Gastroesophageal sphincter (tissue), 4 donors: ENCODE measurements at regions not wholly inside any gene's neighbourhood (a gene's known extent, or its start where the extent isn't known, plus 50 kb on each side); places are given as distances from the start of the nearest gene placed in this dataset.

ENCODE experiments used
- ATAC-seq: fragments of 150-250 bp; one replicate; pipeline ENCODE4 v1.9.1; 2016; ENCODE audit warnings: mild to moderate bottlenecking, moderate library complexity
- H3K27ac ChIP-seq, 4 donors: fragments of 200-600 bp; sonication (generic) in 3 of 4; 1 replicate in 3 of 4; 2 replicates in 1 of 4; pipeline ENCODE4 v1.5.1; 2016 to 2019
- H3K27me3 ChIP-seq: fragments of 200-600 bp; sonication (generic); one replicate; pipeline ENCODE4 v1.5.1; 2019
- H3K36me3 ChIP-seq, 2 donors: fragments of 200-600 bp; sonication (generic); one replicate each; pipeline ENCODE4 v1.5.1; 2019; ENCODE audit warnings: control low read depth in 1 of 2
- H3K4me1 ChIP-seq, 3 donors: fragments of 200-600 bp; sonication (generic); 1 replicate in 2 of 3; 2 replicates in 1 of 3; pipeline ENCODE4 v1.5.1; 2016 to 2019; ENCODE audit warnings: control low read depth in 2 of 3
- H3K4me3 ChIP-seq, 2 donors: fragments of 200-600 bp; sonication (generic); one replicate each; pipeline ENCODE4 v1.5.1; 2019; ENCODE audit warnings: mild to moderate bottlenecking in 1 of 2, moderate library complexity in 1 of 2
- H3K9me3 ChIP-seq, 3 donors: fragments of 200-600 bp; sonication (generic); one replicate each; pipeline ENCODE4 v1.5.1; 2017 to 2019; ENCODE audit warnings: control low read depth in 2 of 3
- EP300 ChIP-seq: sonication (generic); formaldehyde crosslinking; IDR thresholded peaks from one replicate; pipeline ENCODE4 v1.6.1; 2017; ENCODE audit warnings: antibody characterized with exemption, mild to moderate bottlenecking
- POLR2A ChIP-seq, 2 donors: fragments of 450-650 bp; IDR thresholded peaks; one replicate each; pipeline ENCODE4 v1.6.1; 2017; ENCODE audit warnings: antibody characterized with exemption in 2 of 2, mild to moderate bottlenecking in 2 of 2, moderate library complexity in 1 of 2
- POLR2AphosphoS5 ChIP-seq: sonication (generic); formaldehyde crosslinking; IDR thresholded peaks from one replicate; pipeline ENCODE4 v1.6.1; 2017; ENCODE audit warnings: antibody characterized with exemption
- WGBS, 2 donors: methylation state at CpG; one replicate each; pipeline ENCODE4 v1.1.5; 2018; ENCODE audit warnings: low coverage in 1 of 2; 5-methylcytosine and 5-hydroxymethylcytosine counted together
- TF ChIP-seq, protein P1 (sequence below), 4 experiments: fragments of 200-600 bp in 2 of 4; fragments of 450-650 bp in 2 of 4; sonication (generic) in 1 of 4; IDR thresholded peaks; one replicate each; pipeline ENCODE4 v1.5.1; 2017 to 2019; ENCODE audit warnings: antibody characterized with exemption in 4 of 4, mild to moderate bottlenecking in 2 of 4, moderate library complexity in 2 of 4

DNA sequence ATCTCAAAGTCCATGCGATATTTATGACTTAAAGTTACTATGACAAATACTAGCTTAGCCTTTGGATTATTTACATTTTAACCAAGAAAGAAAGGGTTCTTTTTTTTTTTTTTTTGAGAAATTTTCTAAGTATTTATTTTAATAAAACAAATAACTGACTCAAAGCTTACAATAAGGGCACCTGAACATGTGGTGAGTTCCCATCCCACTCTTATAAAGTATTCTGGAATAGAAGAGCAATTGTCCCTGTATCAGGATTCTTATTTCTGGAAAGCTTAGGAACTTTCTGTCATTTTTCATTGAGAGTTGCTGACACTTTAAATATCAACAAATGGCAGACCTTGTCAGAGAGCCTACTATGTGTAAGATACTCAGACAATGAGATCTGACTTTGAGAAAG is 686.1 kb upstream of the SOX9 start:
- 79 to 95% methylated on average over 1 of the region's 1 CpG for WGBS, 2 donors
- no peak for ATAC-seq
- H3K27me3 ChIP-seq, result no peaks in the 10 kb centered on the region
- H3K4me1 ChIP-seq, result no peaks in the 10 kb centered on the region
- H3K4me3 ChIP-seq, result no peak overlapping the region
- TF ChIP-seq EP300, result no peak
- no peak for TF ChIP-seq POLR2AphosphoS5
- TF ChIP-seq, protein P1, sequence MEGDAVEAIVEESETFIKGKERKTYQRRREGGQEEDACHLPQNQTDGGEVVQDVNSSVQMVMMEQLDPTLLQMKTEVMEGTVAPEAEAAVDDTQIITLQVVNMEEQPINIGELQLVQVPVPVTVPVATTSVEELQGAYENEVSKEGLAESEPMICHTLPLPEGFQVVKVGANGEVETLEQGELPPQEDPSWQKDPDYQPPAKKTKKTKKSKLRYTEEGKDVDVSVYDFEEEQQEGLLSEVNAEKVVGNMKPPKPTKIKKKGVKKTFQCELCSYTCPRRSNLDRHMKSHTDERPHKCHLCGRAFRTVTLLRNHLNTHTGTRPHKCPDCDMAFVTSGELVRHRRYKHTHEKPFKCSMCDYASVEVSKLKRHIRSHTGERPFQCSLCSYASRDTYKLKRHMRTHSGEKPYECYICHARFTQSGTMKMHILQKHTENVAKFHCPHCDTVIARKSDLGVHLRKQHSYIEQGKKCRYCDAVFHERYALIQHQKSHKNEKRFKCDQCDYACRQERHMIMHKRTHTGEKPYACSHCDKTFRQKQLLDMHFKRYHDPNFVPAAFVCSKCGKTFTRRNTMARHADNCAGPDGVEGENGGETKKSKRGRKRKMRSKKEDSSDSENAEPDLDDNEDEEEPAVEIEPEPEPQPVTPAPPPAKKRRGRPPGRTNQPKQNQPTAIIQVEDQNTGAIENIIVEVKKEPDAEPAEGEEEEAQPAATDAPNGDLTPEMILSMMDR (IDR thresholded peaks at IDR 0.05), result no peak
- TF ChIP-seq POLR2A (IDR thresholded peaks at IDR 0.05), result no peak
- no peak overlapping the region for H3K27ac ChIP-seq
- no peaks in the 10 kb centered on the region for H3K9me3 ChIP-seq
- H3K36me3 ChIP-seq, result no peaks in the 10 kb centered on the region

DNA sequence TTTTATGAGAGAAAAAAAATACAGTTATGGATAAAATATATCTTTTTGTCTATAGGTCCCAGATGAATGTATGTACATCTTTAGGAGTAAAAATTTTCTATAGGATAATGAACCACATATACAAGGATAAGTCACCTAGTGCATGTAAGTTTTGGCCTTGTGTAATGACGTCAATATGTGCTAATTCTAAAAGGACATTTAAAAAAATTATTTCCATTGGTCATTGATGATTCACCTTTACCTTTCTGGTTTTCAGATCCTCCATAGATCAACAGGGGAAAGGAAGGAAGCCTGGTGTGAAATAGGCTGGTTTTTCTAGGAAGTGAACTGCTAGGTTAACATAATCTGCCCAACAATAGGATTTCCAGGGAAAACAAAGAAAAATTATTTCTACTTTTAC is 684.3 kb upstream of the SOX9 start:
- WGBS, 2 donors, result 77 to 94% methylated on average over 1 of the region's 1 CpG
- TF ChIP-seq, protein P1 (IDR thresholded peaks at IDR 0.05), result no peak
- no peak for TF ChIP-seq POLR2AphosphoS5
- no peak for TF ChIP-seq EP300
- TF ChIP-seq POLR2A (IDR thresholded peaks at IDR 0.05), result no peak
- no peaks in the 10 kb centered on the region for H3K36me3 ChIP-seq
- H3K4me3 ChIP-seq, result no peak overlapping the region
- no peaks in the 10 kb centered on the region for H3K27me3 ChIP-seq
- H3K9me3 ChIP-seq, result no peaks in the 10 kb centered on the region
- no peaks in the 10 kb centered on the region for H3K4me1 ChIP-seq
- no peak for ATAC-seq
- no peak overlapping the region for H3K27ac ChIP-seq

DNA sequence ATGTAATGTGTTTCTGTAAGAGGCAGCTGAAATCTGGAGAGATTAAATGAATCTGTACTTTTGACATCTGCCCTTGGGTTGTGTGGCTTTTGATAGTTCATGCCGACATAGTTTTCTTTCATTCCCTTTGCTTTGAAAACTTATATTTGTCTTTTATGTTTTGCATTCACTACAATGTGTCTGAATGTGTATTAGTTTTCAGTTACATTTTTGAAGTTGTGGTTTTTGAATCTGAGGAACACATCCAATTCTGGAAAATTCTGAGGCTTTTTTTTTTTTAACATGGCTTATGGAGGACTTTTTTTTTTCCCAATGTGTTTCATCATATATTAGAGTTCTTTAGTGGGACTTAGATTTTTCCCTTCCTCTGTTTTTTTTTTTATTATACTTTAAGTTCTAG is 683.7 kb upstream of the SOX9 start:
- Histone ChIP-seq H3K36me3 (no peaks in the 10 kb centered on the region), H3K27me3 (peaks cover 3% of the 10 kb centered on the region), H3K27ac (no peak overlapping the region), H3K9me3 (no peaks in the 10 kb centered on the region), H3K4me1 (no peaks in the 10 kb centered on the region), H3K4me3 (no peak overlapping the region)
- TF ChIP-seq, protein P1 (IDR thresholded peaks at IDR 0.05), result no peak
- WGBS, 2 donors, result 69 to 89% methylated on average over 1 of the region's 1 CpG
- no peak for ATAC-seq

DNA sequence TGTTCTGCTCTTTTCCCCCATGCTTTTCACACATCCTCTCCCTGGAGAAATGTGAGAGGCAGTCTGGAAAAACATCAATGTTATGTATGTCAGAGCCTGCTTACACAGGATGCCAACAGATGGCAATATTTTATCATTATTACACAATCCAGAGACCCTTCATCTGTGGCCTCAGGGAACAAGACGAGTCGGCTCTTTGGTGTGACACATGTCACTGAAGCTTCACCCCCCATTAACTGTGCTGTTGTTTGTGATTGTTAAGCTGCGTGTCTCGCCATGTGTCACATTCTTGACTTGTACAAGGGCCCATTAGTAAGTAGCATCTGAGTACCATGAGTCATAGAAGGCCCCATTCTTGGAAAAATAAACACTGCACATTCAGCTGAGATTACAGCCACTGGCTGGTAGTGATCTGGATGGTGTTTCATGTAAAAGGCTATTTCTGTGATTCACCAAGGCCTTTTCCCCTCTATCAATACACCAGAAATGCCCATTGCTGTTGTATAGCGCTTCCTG is 682.1 kb upstream of the SOX9 start:
- H3K27me3 ChIP-seq, result peaks cover 4% of the 10 kb centered on the region
- TF ChIP-seq, protein P1 (IDR thresholded peaks at IDR 0.05), result no peak
- no peak for TF ChIP-seq EP300
- TF ChIP-seq POLR2A (IDR thresholded peaks at IDR 0.05), result no peak
- no peak for TF ChIP-seq POLR2AphosphoS5
- WGBS, 2 donors, result 30 to 80% methylated on average over 1 to 5 of the region's 5 CpGs
- no peak overlapping the region for H3K27ac ChIP-seq
- H3K9me3 ChIP-seq, result no peaks in the 10 kb centered on the region
- no peaks in the 10 kb centered on the region for H3K4me1 ChIP-seq
- ATAC-seq, result no peak
- H3K4me3 ChIP-seq, result no peak overlapping the region
- no peaks in the 10 kb centered on the region for H3K36me3 ChIP-seq

DNA sequence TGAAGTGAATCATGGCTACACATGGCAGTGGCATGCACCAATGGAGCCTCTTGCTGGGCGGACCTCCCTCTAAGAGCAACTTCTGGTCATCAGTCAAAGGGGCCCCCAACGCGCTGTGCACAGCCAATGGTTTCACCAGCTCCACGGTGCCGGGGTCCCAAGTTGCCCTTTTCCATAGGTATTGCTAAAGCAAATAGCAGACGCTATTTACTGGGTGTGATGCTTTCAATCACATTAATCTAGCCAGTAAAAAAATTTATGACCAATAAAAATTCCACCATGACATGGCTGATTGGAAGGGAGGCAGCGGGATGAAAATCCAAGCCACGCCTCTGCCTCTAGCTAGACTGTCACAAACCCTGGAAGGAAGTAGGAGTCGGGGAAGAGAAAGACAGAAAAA is 680.3 kb upstream of the SOX9 start:
- Histone ChIP-seq H3K27ac (no peak overlapping the region), H3K9me3 (no peaks in the 10 kb centered on the region), H3K27me3 (peaks cover 4% of the 10 kb centered on the region), H3K4me1 (no peaks in the 10 kb centered on the region), H3K36me3 (no peaks in the 10 kb centered on the region), H3K4me3 (no peak overlapping the region)
- no peak for ATAC-seq
- TF ChIP-seq, protein P1 (IDR thresholded peaks at IDR 0.05), result no peak
- TF ChIP-seq POLR2AphosphoS5, result no peak
- TF ChIP-seq POLR2A (IDR thresholded peaks at IDR 0.05), result no peak
- TF ChIP-seq EP300, result no peak
- WGBS, 2 donors, result 89 to 93% methylated on average over 5 to 7 of the region's 9 CpGs
